HEK293T (cell line): ENCODE measurements at regions not wholly inside any gene's neighbourhood (a gene's known extent, or its start where the extent isn't known, plus 50 kb on each side); places are given as distances from the start of the nearest gene placed in this dataset.

Experiments
- CTCF ChIA-PET: fragments of 350-600 bp; formaldehyde crosslinking; extraction: SDS; loops from one replicate; lab custom pipeline; 2021; ENCODE audit warnings: antibody characterized with exemption, inconsistent platforms; lab: Yijun Ruan, JAX
- POLR2A ChIA-PET: fragments of 350-600 bp; formaldehyde crosslinking; extraction: SDS; loops from one replicate; lab custom pipeline; 2020; ENCODE audit warnings: antibody characterized with exemption, inconsistent platforms; lab: Yijun Ruan, JAX
- DNase-seq: peaks from one replicate; pipeline ENCODE4 v3.0.0; 2012; ENCODE audit warnings: mixed read lengths; ENCODE audit errors: extremely low spot score
- ARNT ChIP-seq: fragments of 450-650 bp; IDR thresholded peaks from 2 replicates; pipeline ENCODE4 v1.6.1; 2017; ENCODE audit warnings: mild to moderate bottlenecking
- BHLHE40 ChIP-seq: fragments of 450-650 bp; IDR thresholded peaks from 2 replicates; pipeline ENCODE4 v1.6.1; 2016; ENCODE audit warnings: mild to moderate bottlenecking, moderate library complexity, borderline replicate concordance
- CTBP1 ChIP-seq: fragments of 450-650 bp; IDR thresholded peaks from 2 replicates; pipeline ENCODE4 v1.6.1; 2016; ENCODE audit warnings: borderline replicate concordance
- ELF4 ChIP-seq: fragments of 450-650 bp; IDR thresholded peaks from 2 replicates; pipeline ENCODE4 v1.6.1; 2017; ENCODE audit warnings: antibody characterized with exemption
- FOXA1 ChIP-seq: fragments of 450-650 bp; IDR thresholded peaks from 2 replicates; pipeline ENCODE4 v1.6.1; 2016; ENCODE audit warnings: mild to moderate bottlenecking
- FOXK2 ChIP-seq: fragments of 450-650 bp; IDR thresholded peaks from 2 replicates; pipeline ENCODE4 v1.6.1; 2016; ENCODE audit warnings: mild to moderate bottlenecking
- FOXM1 ChIP-seq: fragments of 450-650 bp; IDR thresholded peaks from 2 replicates; pipeline ENCODE4 v1.6.1; 2017; ENCODE audit warnings: mild to moderate bottlenecking, borderline replicate concordance
- HDGF ChIP-seq: fragments of 450-650 bp; IDR thresholded peaks from 2 replicates; pipeline ENCODE4 v1.6.1; 2017; ENCODE audit warnings: antibody characterized with exemption, borderline replicate concordance
- L3MBTL2 ChIP-seq: fragments of 450-650 bp; conservative IDR thresholded peaks from 2 replicates; pipeline ENCODE4 v1.6.1; 2016; ENCODE audit warnings: mild to moderate bottlenecking
- LEF1 ChIP-seq: fragments of 450-650 bp; IDR thresholded peaks from 2 replicates; pipeline ENCODE4 v1.6.1; 2017; ENCODE audit warnings: mild to moderate bottlenecking, borderline replicate concordance
- NFRKB ChIP-seq: fragments of 450-650 bp; IDR thresholded peaks from 2 replicates; pipeline ENCODE4 v1.6.1; 2016; ENCODE audit warnings: mild to moderate bottlenecking, moderate library complexity
- SP1 ChIP-seq: fragments of 450-650 bp; IDR thresholded peaks from 2 replicates; pipeline ENCODE4 v1.6.1; 2017
- SUZ12 ChIP-seq: fragments of 450-650 bp; IDR thresholded peaks from 2 replicates; pipeline ENCODE4 v1.6.1; 2016; ENCODE audit warnings: mild to moderate bottlenecking
- TARDBP ChIP-seq: fragments of 450-650 bp; IDR thresholded peaks from 2 replicates; pipeline ENCODE4 v1.6.1; 2016
- ZNF384 ChIP-seq: fragments of 450-650 bp; IDR thresholded peaks from 2 replicates; pipeline ENCODE4 v1.6.1; 2016
- TF ChIP-seq, protein P1 (sequence below): fragments of 450-650 bp; IDR thresholded peaks from 2 replicates; pipeline ENCODE4 v1.6.1; 2016

DNA sequence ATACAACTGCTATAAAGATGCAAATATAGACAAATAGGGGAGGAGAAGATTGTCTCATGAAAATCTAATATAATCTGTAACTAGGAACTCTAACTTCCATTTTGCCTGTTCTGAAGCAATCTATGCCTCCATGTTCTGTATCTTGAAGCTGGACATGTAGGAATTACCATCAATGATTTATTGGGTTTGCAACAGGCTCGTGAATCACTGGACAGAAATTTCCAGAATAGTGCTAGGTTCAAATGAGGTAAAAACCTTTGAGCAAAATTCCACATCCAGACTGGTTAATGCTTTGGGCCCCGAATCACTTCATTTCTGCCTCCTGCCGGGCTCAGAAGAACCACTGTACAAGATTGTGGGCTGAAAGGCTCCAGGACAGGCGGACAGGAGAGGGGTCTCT is 110.7 kb upstream of the CTTNBP2NL start:
- DNase-seq: no peak
- ChIA-PET POLR2A (no interaction called here), CTCF (no interaction called here)
- TF ChIP-seq HDGF (no peak), FOXA1 (no peak), ELF4 (no peak), BHLHE40 (no peak), ARNT (no peak), ZNF384 (no peak), NFRKB (no peak), LEF1 (no peak), SUZ12 (no peak), L3MBTL2 (no peak), CTBP1 (no peak), SP1 (no peak), FOXM1 (no peak), FOXK2 (no peak), TARDBP (no peak)
- TF ChIP-seq, protein P1, sequence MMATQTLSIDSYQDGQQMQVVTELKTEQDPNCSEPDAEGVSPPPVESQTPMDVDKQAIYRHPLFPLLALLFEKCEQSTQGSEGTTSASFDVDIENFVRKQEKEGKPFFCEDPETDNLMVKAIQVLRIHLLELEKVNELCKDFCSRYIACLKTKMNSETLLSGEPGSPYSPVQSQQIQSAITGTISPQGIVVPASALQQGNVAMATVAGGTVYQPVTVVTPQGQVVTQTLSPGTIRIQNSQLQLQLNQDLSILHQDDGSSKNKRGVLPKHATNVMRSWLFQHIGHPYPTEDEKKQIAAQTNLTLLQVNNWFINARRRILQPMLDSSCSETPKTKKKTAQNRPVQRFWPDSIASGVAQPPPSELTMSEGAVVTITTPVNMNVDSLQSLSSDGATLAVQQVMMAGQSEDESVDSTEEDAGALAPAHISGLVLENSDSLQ: no peak

DNA sequence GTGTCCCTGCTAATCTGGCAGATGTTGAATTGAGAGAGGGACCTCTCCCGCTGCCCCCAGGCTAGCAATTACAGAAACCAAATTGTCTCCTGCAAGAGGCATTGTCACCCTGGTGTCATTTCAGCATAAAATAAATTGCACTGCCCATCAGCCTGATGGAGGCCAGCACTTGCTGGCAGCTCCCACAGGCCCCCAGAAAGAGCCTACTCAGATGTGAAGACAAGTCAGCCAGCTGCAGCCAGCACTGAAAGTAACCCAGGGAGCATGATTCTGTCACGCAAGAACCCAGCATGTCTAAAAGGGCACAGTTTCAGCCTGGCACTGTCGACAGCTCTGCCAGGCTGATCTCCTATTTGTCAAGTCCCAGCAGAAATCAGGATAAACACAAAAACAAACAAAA is 110.3 kb upstream of the CTTNBP2NL start:
- ChIA-PET POLR2A (no interaction called here), CTCF (no interaction called here)
- TF ChIP-seq NFRKB: no peak
- no peak for TF ChIP-seq HDGF
- TF ChIP-seq FOXM1: no peak
- TF ChIP-seq ELF4: no peak
- TF ChIP-seq ZNF384: no peak
- no peak for TF ChIP-seq SP1
- no peak for TF ChIP-seq BHLHE40
- no peak for TF ChIP-seq SUZ12
- no peak for TF ChIP-seq TARDBP
- no peak for TF ChIP-seq ARNT
- TF ChIP-seq LEF1: no peak
- no peak for TF ChIP-seq CTBP1
- TF ChIP-seq, protein P1: no peak
- no peak for TF ChIP-seq FOXA1
- DNase-seq: no peak

DNA sequence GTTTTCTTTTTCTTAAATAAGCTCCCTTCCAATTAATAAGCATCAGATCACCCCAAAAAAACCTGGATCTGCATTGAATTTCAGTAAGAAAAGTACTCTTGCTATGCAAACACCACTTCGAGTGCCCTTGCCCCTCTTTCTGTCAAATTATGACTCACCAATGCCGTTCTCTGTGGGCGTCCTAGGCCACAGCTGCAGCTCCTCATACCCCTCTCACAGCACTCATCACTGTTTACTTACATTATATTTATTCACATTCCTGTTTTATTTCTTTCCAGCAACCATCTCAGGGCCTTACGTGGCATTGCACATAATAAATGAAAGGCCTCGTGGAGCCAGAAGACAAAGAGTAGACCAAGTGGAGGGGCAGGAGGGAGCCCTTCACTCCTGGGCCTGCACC is 99.1 kb upstream of the CTTNBP2NL start:
- DNase-seq: no peak
- TF ChIP-seq ZNF384 (no peak), FOXM1 (no peak), SUZ12 (no peak), FOXA1 (no peak), FOXK2 (no peak), ARNT (no peak), NFRKB (no peak), BHLHE40 (no peak), SP1 (no peak), CTBP1 (no peak)
- TF ChIP-seq, protein P1: no peak
- CTCF ChIA-PET: interaction anchor here (0.7 kb wide), 1 partner anchor 40 kb away, joined by 3 read pairs; no protein-coding TSS in a partner anchor
- POLR2A ChIA-PET: no interaction called here

DNA sequence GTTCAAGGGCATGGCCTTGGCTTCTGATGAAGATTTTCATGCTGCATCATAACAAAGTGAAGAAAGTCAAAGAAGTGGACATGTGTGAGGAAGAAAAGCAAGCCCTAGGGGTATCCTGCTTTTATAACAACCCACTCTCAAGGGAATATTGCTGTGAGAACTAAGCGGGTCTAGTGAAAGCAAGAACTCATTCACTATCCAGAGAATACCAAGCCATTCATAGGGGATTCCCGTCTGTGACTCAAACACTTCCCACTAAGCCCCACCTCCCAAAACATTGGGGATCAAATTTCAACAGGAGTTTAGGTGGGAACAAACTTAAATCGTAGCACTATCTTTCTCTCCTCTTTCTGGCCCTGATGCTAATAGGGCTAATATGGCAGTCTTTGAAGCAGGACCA is 98.5 kb upstream of the CTTNBP2NL start:
- ChIA-PET CTCF (interaction anchor here (0.7 kb wide), 1 partner anchor 39 kb away, joined by 3 read pairs; no protein-coding TSS in a partner anchor), POLR2A (no interaction called here)
- DNase-seq: no peak
- TF ChIP-seq ARNT: no peak
- TF ChIP-seq BHLHE40: no peak
- no peak for TF ChIP-seq NFRKB
- no peak for TF ChIP-seq FOXM1
- no peak for TF ChIP-seq ZNF384
- TF ChIP-seq HDGF: no peak
- TF ChIP-seq FOXA1: no peak
- no peak for TF ChIP-seq FOXK2
- no peak for TF ChIP-seq L3MBTL2
- TF ChIP-seq LEF1: no peak
- TF ChIP-seq, protein P1: no peak
- TF ChIP-seq CTBP1: no peak

DNA sequence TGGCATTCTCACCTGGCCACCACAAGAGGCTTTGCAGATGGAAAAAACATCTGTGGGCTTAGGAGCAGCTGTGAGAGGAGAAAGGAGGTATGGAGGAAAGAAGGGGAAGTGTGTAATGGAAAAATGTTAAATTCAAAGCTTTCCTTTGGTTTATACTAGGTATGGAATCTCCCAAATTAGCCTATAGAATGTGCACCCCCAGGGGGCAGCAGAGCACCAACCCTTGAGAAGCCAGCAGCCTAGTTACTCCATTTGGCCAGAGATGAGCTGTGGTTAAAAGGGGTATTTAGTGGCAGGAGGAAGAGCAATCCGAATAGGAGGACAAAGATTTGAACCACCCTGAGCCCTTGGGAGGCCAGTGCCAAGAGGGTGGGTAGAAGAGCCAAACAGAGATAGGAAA is 97.5 kb upstream of the CTTNBP2NL start:
- POLR2A ChIA-PET: no interaction called here
- CTCF ChIA-PET: interaction anchor here (0.8 to 2.2 kb wide), 4 partner anchors 9 to 71 kb away, joined by 3 to 9 read pairs (median 6); no protein-coding TSS in a partner anchor
- no peak for TF ChIP-seq SP1
- TF ChIP-seq ARNT: no peak
- DNase-seq: peak; percentile 75

DNA sequence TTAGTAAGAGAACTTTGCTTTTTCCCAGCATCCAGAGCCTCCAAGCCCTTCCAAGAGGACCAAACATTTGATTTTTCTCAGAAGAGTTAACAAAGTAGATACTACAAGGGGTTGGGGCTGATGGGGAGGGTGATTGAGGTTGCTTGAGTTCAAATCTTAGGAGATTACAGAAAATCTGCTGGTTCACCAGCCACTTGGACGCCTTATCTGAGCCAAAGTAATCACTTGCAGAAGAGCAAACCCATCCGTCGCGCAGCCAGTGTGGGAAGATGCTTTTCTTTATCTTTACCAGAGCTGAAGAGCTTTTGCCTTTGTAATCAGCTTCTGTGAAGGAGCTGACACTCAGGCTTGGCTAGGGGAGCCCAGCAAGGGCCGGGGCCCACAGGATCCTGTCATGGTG is 91.9 kb upstream of the CTTNBP2NL start:
- TF ChIP-seq, protein P1: no peak
- TF ChIP-seq CTBP1 (no peak), ELF4 (no peak), LEF1 (no peak), FOXA1 (no peak), HDGF (no peak), FOXK2 (no peak), L3MBTL2 (no peak), ZNF384 (no peak), SUZ12 (no peak), BHLHE40 (no peak), ARNT (no peak), NFRKB (no peak), FOXM1 (no peak), SP1 (no peak), TARDBP (no peak)
- POLR2A ChIA-PET: no interaction called here
- CTCF ChIA-PET: interaction anchor here (0.6 kb wide), 1 partner anchor 60 kb away, joined by 3 read pairs; no protein-coding TSS in a partner anchor
- DNase-seq: no peak
